OCI-LY3 (cell line): ENCODE measurements at regions not wholly inside any gene's neighbourhood (a gene's known extent, or its start where the extent isn't known, plus 50 kb on each side); places are given as distances from the start of the nearest gene placed in this dataset.

ENCODE experiments used
- EZH2phosphoT487 ChIP-seq: fragments of 200-600 bp; shearing (Covaris generic); IDR thresholded peaks from 2 replicates; pipeline ENCODE4 v1.6.1; 2018; ENCODE audit warnings: antibody characterized with exemption, mixed run types, low read depth
- TF ChIP-seq, protein P1 (sequence below): fragments of 200-600, 300-600 bp; sonication (generic); IDR thresholded peaks from 2 replicates; pipeline ENCODE4 v1.5.1; 2014; ENCODE audit warnings: antibody characterized with exemption, low read length, low read depth

DNA sequence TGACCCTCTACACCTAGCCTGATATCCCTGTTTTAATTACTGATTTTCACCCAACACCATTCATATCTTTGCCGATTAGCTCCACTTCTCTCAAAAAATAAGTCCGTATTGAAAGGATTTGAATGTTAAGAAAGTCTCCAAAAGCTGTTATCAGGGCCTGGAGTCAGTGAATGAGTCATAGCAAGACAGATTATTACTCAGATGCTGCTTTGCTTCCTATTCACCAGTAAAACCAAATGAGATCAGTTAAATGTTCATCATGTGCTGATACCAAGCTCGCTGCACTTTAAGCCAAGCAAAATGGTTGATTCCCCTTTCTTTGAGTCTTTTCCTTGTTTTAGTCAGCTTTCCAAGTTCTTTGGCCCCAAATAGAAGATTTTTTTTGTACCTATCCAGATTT, 228.4 kb downstream of the FAT3 start:
- TF ChIP-seq, protein P1, sequence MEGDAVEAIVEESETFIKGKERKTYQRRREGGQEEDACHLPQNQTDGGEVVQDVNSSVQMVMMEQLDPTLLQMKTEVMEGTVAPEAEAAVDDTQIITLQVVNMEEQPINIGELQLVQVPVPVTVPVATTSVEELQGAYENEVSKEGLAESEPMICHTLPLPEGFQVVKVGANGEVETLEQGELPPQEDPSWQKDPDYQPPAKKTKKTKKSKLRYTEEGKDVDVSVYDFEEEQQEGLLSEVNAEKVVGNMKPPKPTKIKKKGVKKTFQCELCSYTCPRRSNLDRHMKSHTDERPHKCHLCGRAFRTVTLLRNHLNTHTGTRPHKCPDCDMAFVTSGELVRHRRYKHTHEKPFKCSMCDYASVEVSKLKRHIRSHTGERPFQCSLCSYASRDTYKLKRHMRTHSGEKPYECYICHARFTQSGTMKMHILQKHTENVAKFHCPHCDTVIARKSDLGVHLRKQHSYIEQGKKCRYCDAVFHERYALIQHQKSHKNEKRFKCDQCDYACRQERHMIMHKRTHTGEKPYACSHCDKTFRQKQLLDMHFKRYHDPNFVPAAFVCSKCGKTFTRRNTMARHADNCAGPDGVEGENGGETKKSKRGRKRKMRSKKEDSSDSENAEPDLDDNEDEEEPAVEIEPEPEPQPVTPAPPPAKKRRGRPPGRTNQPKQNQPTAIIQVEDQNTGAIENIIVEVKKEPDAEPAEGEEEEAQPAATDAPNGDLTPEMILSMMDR = no peak
- no peak for TF ChIP-seq EZH2phosphoT487
